Endodermal cell (in vitro differentiated cells): ENCODE measurements at regions not wholly inside any gene's neighbourhood (a gene's known extent, or its start where the extent isn't known, plus 50 kb on each side); places are given as distances from the start of the nearest gene placed in this dataset.

ENCODE experiments used
- DNase-seq: peaks from one replicate; pipeline ENCODE4 v3.0.0-alpha.2; 2017
- H3K27ac ChIP-seq: 2 replicates; pipeline ENCODE4 v1.5.1; 2013; ENCODE audit warnings: mild to moderate bottlenecking, low read depth, low read length, moderate library complexity
- H3K27me3 ChIP-seq: 2 replicates; pipeline ENCODE4 v1.6.1; 2013; ENCODE audit warnings: mild to moderate bottlenecking, low read length, moderate library complexity; ENCODE audit not compliant: insufficient read depth, control insufficient read depth, poor library complexity, severe bottlenecking
- H3K36me3 ChIP-seq: 2 replicates; pipeline ENCODE4 v1.7.0; 2013; ENCODE audit warnings: mild to moderate bottlenecking, low read length, moderate library complexity; ENCODE audit not compliant: control insufficient read depth, insufficient read depth
- H3K4me1 ChIP-seq: one replicate; pipeline ENCODE4 v1.7.0; 2013; ENCODE audit warnings: low read length; ENCODE audit not compliant: control insufficient read depth, insufficient read depth
- H3K4me3 ChIP-seq: 2 replicates; pipeline ENCODE4 v1.5.1; 2013; ENCODE audit warnings: mild to moderate bottlenecking, low read length, moderate library complexity
- H3K9ac ChIP-seq: 2 replicates; pipeline ENCODE4 v1.6.1; 2013; ENCODE audit warnings: mild to moderate bottlenecking, low read length, moderate library complexity; ENCODE audit not compliant: poor library complexity, severe bottlenecking; ENCODE audit errors: extremely low read depth
- H3K9me3 ChIP-seq: 2 replicates; pipeline ENCODE4 v1.6.1; 2013; ENCODE audit warnings: mild to moderate bottlenecking, low read length, moderate library complexity; ENCODE audit not compliant: control insufficient read depth
- H3K27ac Mint-ChIP-seq: 2 replicates; pipeline ENCODE4 v1.8.0; 2020; ENCODE audit warnings: mixed read lengths
- H3K27me3 Mint-ChIP-seq: 2 replicates; pipeline ENCODE4 v1.8.0; 2021; ENCODE audit warnings: mild to moderate bottlenecking, mixed read lengths; ENCODE audit not compliant: insufficient read depth
- H3K36me3 Mint-ChIP-seq: 2 replicates; pipeline ENCODE4 v1.8.0; 2020; ENCODE audit warnings: low read depth, mixed read lengths
- H3K4me1 Mint-ChIP-seq: 2 replicates; pipeline ENCODE4 v1.8.0; 2020; ENCODE audit warnings: mixed read lengths
- H3K4me3 Mint-ChIP-seq: 2 replicates; pipeline ENCODE4 v1.8.0; 2020; ENCODE audit warnings: mild to moderate bottlenecking, moderate library complexity, mixed read lengths
- H3K9me3 Mint-ChIP-seq: 2 replicates; pipeline ENCODE4 v1.8.0; 2020; ENCODE audit warnings: mild to moderate bottlenecking, mixed read lengths
- WGBS, 2 experiments: methylation state at CpG; one replicate each; pipeline versions ENCODE4 v1.1.5 to v1.1.7; 2013; ENCODE audit warnings: missing lambda C conversion rate in 2 of 2, mixed read lengths in 1 of 2; ENCODE audit not compliant: insufficient coverage in 1 of 2, insufficient read length in 1 of 2; 5-methylcytosine and 5-hydroxymethylcytosine counted together
- TF ChIP-seq, protein P1 (sequence below): fragments of 200-600 bp; sonication (generic); conservative IDR thresholded peaks from 2 replicates; pipeline ENCODE4 v1.5.0; 2021; ENCODE audit warnings: antibody characterized with exemption, mild to moderate bottlenecking

- no peak overlapping the region for H3K27ac ChIP-seq
- H3K4me1 ChIP-seq, result no peaks in the 10 kb centered on the region
- H3K27me3 ChIP-seq, result no peaks in the 10 kb centered on the region
- no peak overlapping the region for H3K27ac Mint-ChIP-seq
- peaks cover 8% of the 10 kb centered on the region for H3K9me3 Mint-ChIP-seq
- peaks cover 16% of the 10 kb centered on the region for H3K9me3 ChIP-seq
- no peak overlapping the region for H3K9ac ChIP-seq
- 92% methylated on average over 3 of the region's 3 CpGs; no CpG with 5 or more reads in 1 of the 2 experiments for WGBS, 2 experiments
- no peak for DNase-seq
- H3K27me3 Mint-ChIP-seq, result no peaks in the 10 kb centered on the region
- no peaks in the 10 kb centered on the region for H3K36me3 Mint-ChIP-seq
- no peaks in the 10 kb centered on the region for H3K4me1 Mint-ChIP-seq
- no peak overlapping the region for H3K4me3 Mint-ChIP-seq
- TF ChIP-seq, protein P1, sequence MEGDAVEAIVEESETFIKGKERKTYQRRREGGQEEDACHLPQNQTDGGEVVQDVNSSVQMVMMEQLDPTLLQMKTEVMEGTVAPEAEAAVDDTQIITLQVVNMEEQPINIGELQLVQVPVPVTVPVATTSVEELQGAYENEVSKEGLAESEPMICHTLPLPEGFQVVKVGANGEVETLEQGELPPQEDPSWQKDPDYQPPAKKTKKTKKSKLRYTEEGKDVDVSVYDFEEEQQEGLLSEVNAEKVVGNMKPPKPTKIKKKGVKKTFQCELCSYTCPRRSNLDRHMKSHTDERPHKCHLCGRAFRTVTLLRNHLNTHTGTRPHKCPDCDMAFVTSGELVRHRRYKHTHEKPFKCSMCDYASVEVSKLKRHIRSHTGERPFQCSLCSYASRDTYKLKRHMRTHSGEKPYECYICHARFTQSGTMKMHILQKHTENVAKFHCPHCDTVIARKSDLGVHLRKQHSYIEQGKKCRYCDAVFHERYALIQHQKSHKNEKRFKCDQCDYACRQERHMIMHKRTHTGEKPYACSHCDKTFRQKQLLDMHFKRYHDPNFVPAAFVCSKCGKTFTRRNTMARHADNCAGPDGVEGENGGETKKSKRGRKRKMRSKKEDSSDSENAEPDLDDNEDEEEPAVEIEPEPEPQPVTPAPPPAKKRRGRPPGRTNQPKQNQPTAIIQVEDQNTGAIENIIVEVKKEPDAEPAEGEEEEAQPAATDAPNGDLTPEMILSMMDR, result no peak
- no peaks in the 10 kb centered on the region for H3K36me3 ChIP-seq
- no peak overlapping the region for H3K4me3 ChIP-seq
These were observed 1472.7 kb upstream of the ZEB2 start for GRCh38 chr2:145992572-145992971.

GRCh38 chr2:145987793-145988192 is 1467.9 kb upstream of the ZEB2 start:
- Histone ChIP-seq H3K27me3 (no peaks in the 10 kb centered on the region), H3K9me3 (no peaks in the 10 kb centered on the region), H3K27ac (no peak overlapping the region), H3K4me3 (no peak overlapping the region), H3K9ac (no peak overlapping the region), H3K4me1 (no peaks in the 10 kb centered on the region), H3K36me3 (no peaks in the 10 kb centered on the region)
- no peak overlapping the region for H3K4me3 Mint-ChIP-seq
- H3K36me3 Mint-ChIP-seq, result no peaks in the 10 kb centered on the region
- WGBS, 2 experiments, result 66 to 87% methylated on average over 2 of the region's 2 CpGs
- peaks cover 3% of the 10 kb centered on the region for H3K9me3 Mint-ChIP-seq
- no peaks in the 10 kb centered on the region for H3K4me1 Mint-ChIP-seq
- TF ChIP-seq, protein P1, result no peak
- H3K27ac Mint-ChIP-seq, result no peak overlapping the region
- H3K27me3 Mint-ChIP-seq, result no peaks in the 10 kb centered on the region
- DNase-seq, result no peak

DNA sequence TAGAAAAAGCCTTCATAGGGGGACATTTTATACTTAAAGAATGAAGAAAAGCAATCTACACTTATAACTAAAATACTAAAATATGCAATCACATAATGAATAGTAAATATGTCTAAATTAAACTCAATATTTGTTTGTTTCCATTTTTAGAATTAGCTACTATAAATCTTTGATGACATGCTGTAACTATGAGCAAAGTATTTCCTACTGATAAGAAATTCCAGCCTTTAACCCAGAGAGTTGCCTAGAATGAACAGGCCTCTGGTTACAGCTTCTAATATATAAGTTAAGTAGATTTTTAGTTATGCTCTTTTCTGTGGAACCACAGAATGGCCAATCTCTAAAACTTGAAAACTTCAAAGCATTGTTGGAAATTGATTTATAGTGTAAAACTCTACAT is 1465.6 kb upstream of the ZEB2 start:
- DNase-seq, result no peak
- Histone ChIP-seq H3K27me3 (no peaks in the 10 kb centered on the region), H3K9ac (no peak overlapping the region), H3K36me3 (no peaks in the 10 kb centered on the region), H3K4me3 (no peak overlapping the region), H3K4me1 (no peaks in the 10 kb centered on the region), H3K9me3 (no peaks in the 10 kb centered on the region), H3K27ac (no peak overlapping the region)
- no peaks in the 10 kb centered on the region for H3K36me3 Mint-ChIP-seq
- no peaks in the 10 kb centered on the region for H3K27me3 Mint-ChIP-seq
- no peak overlapping the region for H3K4me3 Mint-ChIP-seq
- no peaks in the 10 kb centered on the region for H3K9me3 Mint-ChIP-seq
- no peak overlapping the region for H3K27ac Mint-ChIP-seq
- no peaks in the 10 kb centered on the region for H3K4me1 Mint-ChIP-seq
- TF ChIP-seq, protein P1, result no peak
